B cell (primary cell): ENCODE measurements at regions not wholly inside any gene's neighbourhood (a gene's known extent, or its start where the extent isn't known, plus 50 kb on each side); places are given as distances from the start of the nearest gene placed in this dataset.

ENCODE experiments used
- ATAC-seq: fragments of 200-7000 bp; cut with Tn5 transposase; one replicate; pipeline ENCODE4 v1.10.0; 2021; ENCODE audit warnings: low read depth, mild to moderate bottlenecking, moderate number of reproducible peaks, moderate library complexity
- CTCF ChIA-PET: fragments of 350-600 bp; sonication (Branson Sonifier 250); formaldehyde crosslinking; loops from one replicate; lab custom pipeline; 2021; ENCODE audit warnings: antibody characterized with exemption, inconsistent platforms; lab: Charles Lee
- POLR2A ChIA-PET: fragments of 350-600 bp; sonication (Branson Sonifier 250); formaldehyde crosslinking; loops from one replicate; lab custom pipeline; 2021; ENCODE audit warnings: antibody characterized with exemption; lab: Charles Lee
- DNase-seq: peaks from one replicate; pipeline ENCODE4 v3.0.0; 2013
- H2AFZ ChIP-seq: 2 replicates; pipeline ENCODE4 v1.6.1; 2012; ENCODE audit warnings: mild to moderate bottlenecking, low read depth, low read length; ENCODE audit not compliant: insufficient read depth, poor library complexity, severe bottlenecking
- H3K27ac ChIP-seq, 2 donors: 1 replicate in 1 of 2; 2 replicates in 1 of 2; pipeline ENCODE4 v1.5.1; 2012 to 2013; ENCODE audit warnings: low read length in 2 of 2, mild to moderate bottlenecking in 2 of 2, moderate library complexity in 1 of 2
- H3K27me3 ChIP-seq, 4 experiments: fragments of 200-600 bp in 1 of 4; sonication (generic) in 1 of 4; replicated peaks in 1 of 4; 1 replicate in 2 of 4; 2 replicates in 2 of 4; pipeline versions ENCODE4 v1.6.1 to v1.7.0; 2013 to 2016; ENCODE audit warnings: low read length in 3 of 4, mild to moderate bottlenecking in 2 of 4, mixed read lengths in 1 of 4, moderate library complexity in 1 of 4; ENCODE audit not compliant: insufficient read depth in 4 of 4, control insufficient read depth in 3 of 4; ENCODE audit errors: control extremely low read depth in 1 of 4
- H3K36me3 ChIP-seq, 2 experiments: replicated peaks in 1 of 2; 1 replicate in 1 of 2; 2 replicates in 1 of 2; pipeline versions ENCODE4 v1.6.1 to v1.7.1; 2013; ENCODE audit warnings: low read length in 1 of 2; ENCODE audit not compliant: insufficient read depth in 2 of 2, control insufficient read depth in 1 of 2; ENCODE audit errors: control extremely low read depth in 1 of 2, extremely low read depth in 1 of 2
- H3K4me1 ChIP-seq, 2 donors: fragments of 200-600 bp in 1 of 2; sonication (generic) in 1 of 2; 1 replicate in 1 of 2; 2 replicates in 1 of 2; pipeline versions ENCODE4 v1.5.1 to v1.6.1; 2013 to 2017; ENCODE audit warnings: low read length in 2 of 2; ENCODE audit not compliant: control insufficient read depth in 2 of 2, insufficient read depth in 2 of 2
- H3K4me2 ChIP-seq: replicated peaks from 2 replicates; pipeline ENCODE3; 2012; ENCODE audit warnings: mild to moderate bottlenecking, low read depth, low read length; ENCODE audit not compliant: poor library complexity, severe bottlenecking
- H3K4me3 ChIP-seq, 5 experiments: fragments of 200-600 bp in 1 of 5; sonication (generic) in 1 of 5; 1 replicate in 3 of 5; 2 replicates in 2 of 5; pipeline versions ENCODE4 v1.5.1 to v1.7.0; 2011 to 2016; ENCODE audit warnings: low read length in 4 of 5, mild to moderate bottlenecking in 4 of 5, low read depth in 2 of 5, control low read depth in 1 of 5, moderate library complexity in 1 of 5; ENCODE audit not compliant: insufficient read depth in 1 of 5; ENCODE audit errors: control extremely low read depth in 1 of 5, extremely low read depth in 1 of 5
- H3K79me2 ChIP-seq: fragments of 200-600 bp; sonication (generic); one replicate; pipeline ENCODE4 v1.6.0; 2016; ENCODE audit warnings: low read length; ENCODE audit not compliant: control insufficient read depth, insufficient read depth
- H3K9ac ChIP-seq: fragments of 200-600 bp; sonication (generic); 2 replicates; pipeline ENCODE4 v1.6.1; 2017; ENCODE audit warnings: mild to moderate bottlenecking, low read length, moderate library complexity
- H3K9me3 ChIP-seq, 3 donors: one replicate each; pipeline versions ENCODE4 v1.6.1 to v1.7.1; 2013; ENCODE audit warnings: low read length in 2 of 3; ENCODE audit not compliant: control insufficient read depth in 2 of 3, insufficient read depth in 1 of 3; ENCODE audit errors: control extremely low read depth in 1 of 3
- H4K20me1 ChIP-seq: 2 replicates; pipeline ENCODE4 v1.6.0; 2012; ENCODE audit warnings: mild to moderate bottlenecking, low read length; ENCODE audit not compliant: insufficient read depth, control insufficient read depth, poor library complexity, severe bottlenecking
- H3K27ac Mint-ChIP-seq: one replicate; pipeline ENCODE4 v1.8.0; 2021; ENCODE audit warnings: mixed read lengths
- H3K27me3 Mint-ChIP-seq: one replicate; pipeline ENCODE4 v1.8.0; 2021; ENCODE audit warnings: mixed read lengths
- H3K4me1 Mint-ChIP-seq: one replicate; pipeline ENCODE4 v1.8.0; 2021; ENCODE audit warnings: mixed read lengths
- H3K4me3 Mint-ChIP-seq: one replicate; pipeline ENCODE4 v1.8.0; 2021; ENCODE audit warnings: mixed read lengths
- H3K9me3 Mint-ChIP-seq: one replicate; pipeline ENCODE4 v1.8.0; 2022; ENCODE audit warnings: mixed read lengths; ENCODE audit not compliant: insufficient read depth
- CTCF ChIP-seq: fragments of 200-600 bp; IDR thresholded peaks from one replicate; pipeline ENCODE4 v1.8.0; 2022; ENCODE audit warnings: antibody characterized with exemption, mild to moderate bottlenecking
- EZH2 ChIP-seq: IDR thresholded peaks from 2 replicates; pipeline ENCODE4 v1.6.1; 2012; ENCODE audit warnings: borderline replicate concordance, low read depth, mild to moderate bottlenecking, moderate library complexity, low read length; ENCODE audit not compliant: insufficient read depth, poor library complexity, severe bottlenecking
- WGBS: methylation state at CpG from one replicate; pipeline ENCODE4 v1.1.5; 2013; ENCODE audit warnings: missing lambda C conversion rate; ENCODE audit not compliant: insufficient coverage; 5-methylcytosine and 5-hydroxymethylcytosine counted together
- intact Hi-C: fragments of 100-400 bp; cut with micrococcal nuclease; formaldehyde crosslinking; loops from one replicate; pipeline ENCODE4 v1.10.0; 2022

DNA sequence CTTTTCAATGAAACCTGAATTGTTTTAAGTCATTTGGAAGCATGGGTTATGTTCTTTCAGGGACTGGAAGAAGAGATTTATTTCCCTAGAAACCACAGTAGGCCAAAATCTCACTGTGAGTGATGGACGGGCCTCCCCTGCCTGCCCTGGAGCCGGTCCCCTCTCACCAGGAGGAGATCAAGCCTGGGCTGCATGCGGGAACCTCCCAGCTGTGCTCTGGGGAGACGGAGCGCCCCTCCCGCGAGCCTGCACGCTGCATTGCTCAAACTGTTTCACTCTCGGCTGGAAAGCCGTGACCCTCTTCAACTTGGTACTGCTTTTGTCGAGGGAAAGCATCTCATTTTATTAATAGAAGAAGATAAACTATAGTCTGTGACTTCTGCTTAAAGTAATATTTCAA, 85.4 kb downstream of the IRX2 start:
- intact Hi-C loops, result no loop called here
- H3K27ac Mint-ChIP-seq, result no peak overlapping the region

GRCh38 chr5:2663489-2663888, 88.0 kb downstream of the IRX2 start:
- H3K79me2 ChIP-seq, result no peaks in the 10 kb centered on the region
- H2AFZ ChIP-seq, result no peak overlapping the region
- 84% methylated on average over 3 of the region's 3 CpGs for WGBS
- H3K4me1 Mint-ChIP-seq, result no peaks in the 10 kb centered on the region
- DNase-seq, result no peak
- H3K4me3 Mint-ChIP-seq, result no peak overlapping the region
- H3K36me3 ChIP-seq, result no peaks in the 10 kb centered on the region
- H3K9me3 Mint-ChIP-seq, result no peaks in the 10 kb centered on the region
- ATAC-seq, result no peak
- H3K9ac ChIP-seq, result no peak overlapping the region
- H3K27me3 ChIP-seq, result no peaks in the 10 kb centered on the region
- ChIA-PET CTCF (interaction anchor here (0.7 kb wide), 1 partner anchor 1057 kb away, joined by 3 read pairs; no protein-coding TSS in a partner anchor), POLR2A (no interaction called here)
- no peak overlapping the region for H3K4me3 ChIP-seq
- no peaks in the 10 kb centered on the region for H4K20me1 ChIP-seq
- intact Hi-C loops, result no loop called here
- no peaks in the 10 kb centered on the region for H3K27me3 Mint-ChIP-seq
- no peak overlapping the region for H3K27ac Mint-ChIP-seq
- no peak overlapping the region for H3K27ac ChIP-seq
- H3K4me1 ChIP-seq, result no peaks in the 10 kb centered on the region
- TF ChIP-seq EZH2, result no peak
- no peak for TF ChIP-seq CTCF
- no peak overlapping the region for H3K4me2 ChIP-seq
- peaks cover 0 to 9% (median 0%) of the 10 kb centered on the region in 3 donors for H3K9me3 ChIP-seq

More for the DNA sequence above, 85.4 kb downstream of the IRX2 start:
- Histone ChIP-seq H2AFZ (no peak overlapping the region), H3K9ac (no peak overlapping the region), H3K79me2 (no peaks in the 10 kb centered on the region), H3K27me3 (no peaks in the 10 kb centered on the region), H3K36me3 (no peaks in the 10 kb centered on the region), H3K4me3 (no peak overlapping the region), H4K20me1 (no peaks in the 10 kb centered on the region), H3K4me2 (no peak overlapping the region), H3K9me3 (peaks cover 0 to 23% (median 0%) of the 10 kb centered on the region in 3 donors), H3K4me1 (no peaks in the 10 kb centered on the region), H3K27ac (no peak overlapping the region)
- no peaks in the 10 kb centered on the region for H3K27me3 Mint-ChIP-seq
- H3K4me1 Mint-ChIP-seq, result no peaks in the 10 kb centered on the region
- TF ChIP-seq EZH2 (no peak), CTCF (no peak)
- H3K4me3 Mint-ChIP-seq, result no peak overlapping the region
- ATAC-seq (no peak), DNase-seq (no peak)
- H3K9me3 Mint-ChIP-seq, result no peaks in the 10 kb centered on the region
- ChIA-PET CTCF (no interaction called here), POLR2A (no interaction called here)
- WGBS, result 17% methylated on average over 6 of the region's 11 CpGs
